ENCODE measurements at regions not wholly inside any gene's neighbourhood (a gene's known extent, or its start where the extent isn't known, plus 50 kb on each side); places are given as distances from the start of the nearest gene placed in this dataset.
"Not testable (repeated sequence)": the region's sequence is repeated elsewhere in the genome, so short reads cannot be mapped to it uniquely, and the experiment has no call there.

GRCh38 chr3:118530350-118530922, 504.2 kb downstream of the IGSF11 start:
- POLR2A ChIA-PET: no interaction called here
- CTCF ChIA-PET: no interaction called here
- no peak for DNase-seq (ENCODE audit: extremely low spot score)
- TF ChIP-seq NFRKB (IDR thresholded peaks at IDR 0.05) (no peak), FOXK2 (IDR thresholded peaks at IDR 0.05) (no peak), FOXM1 (IDR thresholded peaks at IDR 0.05; ENCODE audit: borderline replicate concordance) (no peak), ELF4 (IDR thresholded peaks at IDR 0.05) (no peak), FOXA1 (IDR thresholded peaks at IDR 0.05) (no peak), ARNT (IDR thresholded peaks at IDR 0.05) (no peak), SUZ12 (IDR thresholded peaks at IDR 0.05) (no peak), SP1 (IDR thresholded peaks at IDR 0.05) (no peak), PKNOX1 (IDR thresholded peaks at IDR 0.05) (no peak), HDGF (IDR thresholded peaks at IDR 0.05; ENCODE audit: borderline replicate concordance) (no peak)

GRCh38 chr3:118530927-118531356, 503.7 kb downstream of the IGSF11 start:
- CTCF ChIA-PET; DNase-seq (ENCODE audit: extremely low spot score); POLR2A ChIA-PET: not testable (repeated sequence)

- TF ChIP-seq SP1 (IDR thresholded peaks at IDR 0.05): no peak
- TF ChIP-seq ELF4 (IDR thresholded peaks at IDR 0.05): no peak
- TF ChIP-seq HDGF (IDR thresholded peaks at IDR 0.05; ENCODE audit: borderline replicate concordance): no peak
- no peak for TF ChIP-seq FOXA1 (IDR thresholded peaks at IDR 0.05)
- TF ChIP-seq BHLHE40 (IDR thresholded peaks at IDR 0.05; ENCODE audit: borderline replicate concordance): no peak
- DNase-seq (ENCODE audit: extremely low spot score): no peak
- POLR2A ChIA-PET: no interaction called here
- CTCF ChIA-PET: interaction anchor here (0.6 kb wide), 1 partner anchor 16 kb away, joined by 9 read pairs; no protein-coding TSS in a partner anchor
These were observed 502.8 kb downstream of the IGSF11 start for GRCh38 chr3:118531816-118532215.

- TF ChIP-seq L3MBTL2 (conservative IDR thresholded peaks at IDR 0.05) (no peak), SP1 (IDR thresholded peaks at IDR 0.05) (no peak), FOXM1 (IDR thresholded peaks at IDR 0.05; ENCODE audit: borderline replicate concordance) (no peak), PKNOX1 (IDR thresholded peaks at IDR 0.05) (no peak), FOXK2 (IDR thresholded peaks at IDR 0.05) (no peak)
- CTCF ChIA-PET: no interaction called here
- no peak for DNase-seq (ENCODE audit: extremely low spot score)
- POLR2A ChIA-PET: no interaction called here
These were observed 501.0 kb downstream of the IGSF11 start for GRCh38 chr3:118533676-118534075.

- TF ChIP-seq PKNOX1 (IDR thresholded peaks at IDR 0.05) (no peak), FOXK2 (IDR thresholded peaks at IDR 0.05) (no peak), SP1 (IDR thresholded peaks at IDR 0.05) (no peak), TARDBP (IDR thresholded peaks at IDR 0.05) (no peak), ARNT (IDR thresholded peaks at IDR 0.05) (no peak), HDGF (IDR thresholded peaks at IDR 0.05; ENCODE audit: borderline replicate concordance) (no peak), CTBP1 (IDR thresholded peaks at IDR 0.05; ENCODE audit: borderline replicate concordance) (no peak), L3MBTL2 (conservative IDR thresholded peaks at IDR 0.05) (no peak), FOXA1 (IDR thresholded peaks at IDR 0.05) (no peak), LEF1 (IDR thresholded peaks at IDR 0.05; ENCODE audit: borderline replicate concordance) (no peak), NFRKB (IDR thresholded peaks at IDR 0.05) (no peak), SUZ12 (IDR thresholded peaks at IDR 0.05) (no peak), ELF4 (IDR thresholded peaks at IDR 0.05) (no peak), ZNF384 (IDR thresholded peaks at IDR 0.05) (no peak), FOXM1 (IDR thresholded peaks at IDR 0.05; ENCODE audit: borderline replicate concordance) (no peak)
- ChIA-PET CTCF (no interaction called here), POLR2A (no interaction called here)
- DNase-seq (ENCODE audit: extremely low spot score): no peak
These were observed 500.1 kb downstream of the IGSF11 start for GRCh38 chr3:118534519-118534918.

GRCh38 chr3:118536764-118537163, 497.9 kb downstream of the IGSF11 start:
- POLR2A ChIA-PET: no interaction called here
- TF ChIP-seq PKNOX1 (IDR thresholded peaks at IDR 0.05) (no peak), FOXA1 (IDR thresholded peaks at IDR 0.05) (no peak), BHLHE40 (IDR thresholded peaks at IDR 0.05; ENCODE audit: borderline replicate concordance) (no peak), TARDBP (IDR thresholded peaks at IDR 0.05) (no peak), ARNT (IDR thresholded peaks at IDR 0.05) (no peak), NFRKB (IDR thresholded peaks at IDR 0.05) (no peak), FOXK2 (IDR thresholded peaks at IDR 0.05) (no peak), CTBP1 (IDR thresholded peaks at IDR 0.05; ENCODE audit: borderline replicate concordance) (no peak), HDGF (IDR thresholded peaks at IDR 0.05; ENCODE audit: borderline replicate concordance) (no peak), FOXM1 (IDR thresholded peaks at IDR 0.05; ENCODE audit: borderline replicate concordance) (no peak), L3MBTL2 (conservative IDR thresholded peaks at IDR 0.05) (no peak), SUZ12 (IDR thresholded peaks at IDR 0.05) (no peak)
- CTCF ChIA-PET: no interaction called here
- DNase-seq (ENCODE audit: extremely low spot score): no peak
